NCI-H2029 treated with DMSO at 0.1 percent for 48 hours (cell line): ENCODE measurements at regions not wholly inside any gene's neighbourhood (a gene's known extent, or its start where the extent isn't known, plus 50 kb on each side); places are given as distances from the start of the nearest gene placed in this dataset.

Experiments used
- DNase-seq: peaks from one replicate; lab custom pipeline; 2025; lab: John Stamatoyannopoulos, UW

- DNase-seq, result no peak
Measured at GRCh38 chr6:104201557-104201956, 658.2 kb downstream of the HACE1 start.

GRCh38 chr6:104187616-104188015, 672.1 kb downstream of the HACE1 start:
- DNase-seq, result no peak

DNA sequence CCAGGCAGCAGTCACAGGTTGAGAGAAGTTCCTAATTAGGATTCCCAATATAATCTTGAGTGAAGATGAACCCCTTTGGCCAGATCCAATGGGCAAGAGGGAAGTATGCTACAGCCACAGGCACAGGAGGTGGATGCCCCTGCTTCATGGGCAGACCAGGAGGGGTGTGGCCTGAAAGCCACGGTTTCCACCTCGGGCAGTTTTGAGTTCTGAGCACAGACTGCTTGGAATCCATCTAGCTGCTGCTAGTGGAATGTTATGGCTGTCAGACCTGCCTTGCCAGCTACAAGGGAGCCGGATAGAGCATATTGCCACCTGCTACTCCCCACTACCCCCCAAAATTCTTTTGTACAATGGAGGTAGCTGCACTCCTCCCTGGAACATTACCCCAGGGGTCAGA, 672.9 kb downstream of the HACE1 start:
- DNase-seq, result no peak

DNA sequence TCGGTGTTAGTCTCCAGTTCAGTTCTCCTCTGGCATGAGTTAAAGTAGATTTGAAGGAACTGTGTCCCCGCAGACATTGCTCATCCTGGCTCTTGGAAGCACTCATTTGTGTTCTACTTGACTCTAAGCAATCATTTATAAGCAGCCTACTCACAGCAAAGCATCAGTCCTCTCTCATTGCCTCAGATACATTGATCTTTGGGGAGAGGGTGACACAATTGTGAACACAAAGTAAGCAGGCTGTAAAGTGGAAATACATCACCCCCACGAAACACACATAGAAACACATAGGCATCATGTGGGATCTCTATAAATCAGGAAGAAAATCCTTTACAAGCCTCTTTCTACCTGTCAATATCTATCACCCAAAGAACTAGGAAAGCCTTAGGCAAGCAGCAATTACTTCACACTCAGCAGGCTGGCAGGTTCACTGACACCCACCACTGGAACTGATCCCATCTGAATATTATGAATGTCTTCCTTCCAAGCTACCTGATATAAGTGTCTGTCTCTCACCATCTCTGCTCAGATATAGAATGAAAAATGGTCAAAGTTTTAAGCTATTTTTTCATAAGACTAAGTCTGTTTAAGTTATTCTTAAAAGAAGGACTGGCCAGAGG, 675.8 kb downstream of the HACE1 start:
- no peak for DNase-seq

GRCh38 chr6:104182811-104183210, 676.9 kb downstream of the HACE1 start:
- no peak for DNase-seq

GRCh38 chr6:104173668-104174067, 686.1 kb downstream of the HACE1 start:
- no peak for DNase-seq

GRCh38 chr6:104170401-104170800, 689.3 kb downstream of the HACE1 start:
- no peak for DNase-seq

GRCh38 chr6:104166055-104166668, 693.6 kb downstream of the HACE1 start:
- DNase-seq, result no peak

DNA sequence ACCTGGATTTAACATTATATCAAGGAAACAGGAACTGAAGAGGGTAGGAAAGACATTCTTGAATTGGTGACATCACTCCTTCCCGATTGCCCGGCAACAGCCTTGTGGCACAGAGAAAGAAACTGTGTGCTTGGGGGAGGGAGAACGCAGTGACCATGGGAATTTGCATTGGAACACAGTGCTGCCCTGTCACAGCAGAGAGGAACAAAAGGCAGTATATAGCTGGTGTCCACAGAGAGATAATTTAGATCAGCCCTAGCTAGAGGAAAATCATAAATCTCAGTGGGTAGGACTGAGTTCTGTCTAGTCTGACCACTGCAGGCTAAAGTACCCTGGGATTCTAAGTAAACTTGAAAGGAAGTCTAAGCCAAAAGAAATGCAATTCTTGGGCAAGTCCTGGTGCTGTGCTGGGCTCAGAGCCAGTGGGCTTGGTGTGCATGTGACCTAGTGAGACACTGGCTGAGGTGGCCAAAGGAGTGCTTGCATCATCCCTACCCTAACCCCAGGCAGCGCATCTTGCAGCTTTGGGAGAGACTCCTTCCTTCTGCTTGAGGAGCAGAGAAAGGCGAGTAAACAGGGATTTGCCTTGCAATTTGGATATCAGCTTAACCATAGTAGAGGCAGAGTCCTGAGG, 697.6 kb downstream of the HACE1 start:
- DNase-seq, result no peak

DNA sequence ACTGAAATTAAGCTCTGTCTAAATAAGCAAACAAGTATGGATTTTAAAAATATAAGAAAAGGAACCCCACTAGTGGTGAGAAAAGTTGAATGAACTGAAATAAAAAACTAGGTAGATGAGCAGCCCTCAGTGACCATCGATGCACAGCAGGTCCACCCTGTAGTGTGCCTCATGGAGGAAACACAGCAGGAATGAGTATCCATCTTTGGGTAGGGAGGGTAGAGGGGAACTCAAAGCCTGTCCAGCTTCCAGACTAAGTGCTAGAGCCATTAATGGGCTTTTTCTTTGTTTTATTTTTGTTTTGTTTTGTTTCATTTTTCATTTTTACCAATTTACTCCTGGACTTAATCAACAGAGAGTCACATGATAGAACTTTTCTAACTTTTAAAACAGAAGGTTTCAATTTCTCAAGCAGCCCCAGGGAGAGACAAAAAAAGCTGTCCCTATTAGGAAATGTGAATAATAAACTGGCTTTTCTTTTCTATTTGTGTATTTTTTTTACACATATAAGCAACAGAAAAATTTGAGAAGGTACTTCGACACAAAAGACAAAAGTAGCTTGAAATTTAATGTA, 700.6 kb downstream of the HACE1 start:
- no peak for DNase-seq

GRCh38 chr6:104143757-104144156, 716.0 kb downstream of the HACE1 start:
- DNase-seq, result no peak

DNA sequence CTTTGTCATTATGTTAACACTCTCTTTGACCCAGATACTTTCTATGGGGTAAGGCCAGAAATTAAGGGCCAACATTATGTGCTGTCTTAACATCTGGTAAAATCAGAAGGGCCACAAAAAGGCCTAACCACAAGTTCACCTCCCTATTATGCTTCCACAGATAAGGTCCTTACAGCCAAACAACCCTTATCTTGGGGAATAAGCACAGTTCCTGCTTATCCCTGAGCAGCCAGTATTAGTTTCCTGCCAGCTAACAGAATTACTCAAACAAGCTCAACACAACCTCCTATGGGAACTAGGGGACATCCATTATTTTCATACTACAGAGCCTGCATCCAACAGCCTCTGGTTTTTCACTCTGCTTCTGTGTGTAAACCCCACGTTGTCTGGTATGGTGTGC, 724.8 kb downstream of the HACE1 start:
- DNase-seq, result no peak

DNA sequence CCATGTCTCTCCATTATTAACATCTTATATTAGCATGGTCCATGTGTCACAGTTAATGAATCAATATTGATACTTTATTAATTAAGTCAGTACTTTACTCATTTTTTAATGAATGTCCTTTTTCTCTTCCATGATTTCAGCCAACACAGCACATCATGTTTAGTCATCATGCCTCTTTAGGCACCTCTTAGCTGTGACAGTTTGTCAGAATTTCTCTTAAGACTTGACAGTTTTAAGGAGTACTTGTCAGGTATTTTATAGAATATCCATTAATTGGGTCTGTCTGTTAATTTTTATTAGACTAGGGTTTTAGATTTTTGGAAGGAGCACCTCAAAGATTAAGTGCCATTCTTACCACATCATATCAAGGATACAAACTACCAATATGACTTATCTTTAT, 729.4 kb downstream of the HACE1 start:
- DNase-seq, result no peak

DNA sequence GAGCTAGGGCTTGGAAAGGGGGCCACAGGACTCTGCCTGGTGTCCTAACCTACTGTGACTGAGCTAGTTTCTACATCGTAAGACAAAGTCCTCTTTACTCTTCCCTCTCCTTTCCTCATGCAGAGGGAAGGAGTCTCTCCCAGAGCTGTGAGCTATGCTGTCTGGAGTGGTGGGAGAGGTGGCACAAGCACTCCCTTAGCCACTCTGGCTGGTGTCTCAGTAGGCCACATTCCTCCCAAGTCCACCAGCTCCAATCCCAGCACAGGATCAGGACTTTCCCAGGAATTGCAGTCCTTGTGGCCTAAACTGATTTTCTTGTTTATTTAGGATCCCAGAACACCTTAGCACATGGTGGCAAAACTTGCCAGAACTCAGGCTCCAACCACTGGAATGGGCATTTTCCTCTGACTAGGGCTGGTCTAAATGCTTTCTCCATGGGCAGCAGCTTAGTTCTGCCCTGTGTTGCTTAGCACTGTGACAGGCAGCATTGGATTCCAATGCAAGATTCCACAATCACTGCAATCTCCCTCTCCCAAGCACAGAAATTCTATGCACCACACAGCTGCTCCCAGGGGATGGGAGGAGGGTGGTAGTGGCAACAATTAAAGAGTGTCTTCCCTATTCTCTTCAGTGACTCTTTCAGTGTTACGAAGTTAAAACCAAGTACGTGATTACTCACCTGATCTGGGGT, 733.3 kb downstream of the HACE1 start:
- DNase-seq, result no peak

GRCh38 chr6:104123227-104123626, 736.5 kb downstream of the HACE1 start:
- DNase-seq, result no peak

GRCh38 chr6:104118274-104118673, 741.4 kb downstream of the HACE1 start:
- no peak for DNase-seq

GRCh38 chr6:104109806-104110205, 749.9 kb downstream of the HACE1 start:
- DNase-seq, result no peak

- DNase-seq, result no peak
Measured at GRCh38 chr6:104108634-104109033, 751.1 kb downstream of the HACE1 start.

DNA sequence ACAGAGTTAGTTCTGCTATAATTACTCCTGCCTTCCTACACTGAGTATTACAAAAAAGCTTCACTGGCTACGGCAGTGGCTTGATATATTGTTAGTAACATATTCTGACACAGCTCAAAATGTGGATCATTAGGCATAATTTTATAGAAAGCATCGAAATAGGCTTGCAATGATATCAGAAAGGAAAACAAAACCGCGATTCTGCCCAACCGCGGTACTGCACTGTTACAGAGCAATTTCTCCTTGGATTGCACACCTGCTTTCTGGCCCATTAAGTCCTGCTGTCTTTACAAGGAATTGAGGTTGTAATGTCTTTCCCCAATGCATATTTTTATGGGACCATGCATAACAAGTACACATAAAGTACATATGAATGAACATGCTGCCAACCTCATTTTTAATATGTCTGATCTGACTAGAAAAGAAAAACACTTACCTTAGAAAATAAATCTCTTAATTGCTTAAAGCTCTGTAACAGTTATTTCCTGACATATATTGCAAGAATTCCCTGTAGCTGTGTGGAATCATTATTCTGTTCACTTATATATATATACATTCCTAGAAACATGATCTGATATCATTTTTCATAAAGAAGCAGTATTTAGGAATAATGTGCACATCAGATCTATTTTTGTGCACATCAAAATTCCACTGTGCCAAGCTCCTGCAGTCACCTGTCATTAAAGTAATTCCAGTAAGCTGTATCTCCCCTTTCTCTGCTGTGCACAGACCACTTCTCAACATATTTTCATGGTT, 763.9 kb downstream of the HACE1 start:
- no peak for DNase-seq

DNA sequence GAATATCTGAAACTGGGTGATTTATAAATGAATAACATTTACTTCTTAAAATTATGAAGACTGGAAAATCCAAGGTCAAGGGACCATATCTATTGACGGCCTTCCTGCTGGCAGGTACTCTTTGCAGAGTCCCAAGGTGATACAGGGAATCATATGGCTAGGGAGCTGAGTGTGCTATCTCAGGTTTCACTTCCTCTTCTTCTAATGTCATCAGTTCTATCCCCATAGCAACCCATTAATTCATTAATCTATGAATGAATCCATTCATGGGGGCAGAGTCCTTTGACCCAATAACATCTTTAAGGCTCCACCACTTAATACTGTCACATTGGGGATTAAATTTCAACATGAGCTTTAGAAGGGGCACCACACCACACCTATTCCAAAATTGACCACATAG, 772.0 kb downstream of the HACE1 start:
- no peak for DNase-seq

- DNase-seq, result no peak
Measured at GRCh38 chr6:104068281-104068680, 791.4 kb downstream of the HACE1 start.

DNA sequence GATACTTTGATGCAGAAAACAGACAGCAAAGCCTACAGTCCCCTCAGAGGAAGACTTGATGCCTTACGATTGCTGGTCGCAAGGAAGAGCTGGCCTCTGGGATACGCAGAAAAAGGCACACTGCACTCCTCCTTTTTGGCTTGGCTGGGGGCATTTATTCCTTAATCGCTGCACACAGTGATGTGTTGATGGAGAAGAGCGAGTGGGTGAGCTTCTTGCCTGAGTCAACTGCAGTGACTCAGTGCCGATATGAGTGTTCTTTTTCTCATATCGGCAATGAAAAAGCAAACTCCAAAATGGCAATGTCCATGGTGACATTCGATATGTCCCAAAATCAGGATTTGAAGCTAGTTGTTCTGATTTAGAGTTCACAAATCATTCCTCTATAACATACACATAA, 794.8 kb downstream of the HACE1 start:
- DNase-seq, result no peak
